ENCODE measurements at regions not wholly inside any gene's neighbourhood (a gene's known extent, or its start where the extent isn't known, plus 50 kb on each side); places are given as distances from the start of the nearest gene placed in this dataset.

GRCh38 chrX:9235722-9236121, 201.8 kb upstream of the FAM9B start:
- ChIA-PET CTCF (ENCODE audit: partially characterized antibody) (no interaction called here), POLR2A (ENCODE audit: partially characterized antibody) (no interaction called here)
- no peaks in the 10 kb centered on the region for H3K23me2 ChIP-seq (ENCODE audit: low read depth, low read length)
- no peak overlapping the region for H3K23ac ChIP-seq (ENCODE audit: insufficient read length)
- no peak overlapping the region for H4K91ac ChIP-seq (replicated peaks; ENCODE audit: insufficient read length, low read length)
- H3K56ac ChIP-seq (replicated peaks; ENCODE audit: insufficient read length, low read depth, low read length) = no peak overlapping the region
- H3K27ac ChIP-seq (ENCODE audit: low read depth, low read length) = no peak overlapping the region
- H2AFZ ChIP-seq (ENCODE audit: low read length) = no peak overlapping the region
- no peaks in the 10 kb centered on the region for H3K4me1 ChIP-seq (replicated peaks in 1 of 4; ENCODE audit: control insufficient read depth in 3 of 4, insufficient read depth in 4 of 4, low read length in 3 of 4)
- H3K79me1 ChIP-seq (ENCODE audit: low read depth, low read length) = no peaks in the 10 kb centered on the region
- H3K9me3 ChIP-seq (ENCODE audit: insufficient read depth in 2 of 2, low read depth in 1 of 2, low read length in 1 of 2) = no peaks in the 10 kb centered on the region
- no peaks in the 10 kb centered on the region for H3K27me3 ChIP-seq (replicated peaks in 1 of 4; ENCODE audit: control insufficient read depth in 3 of 4, extremely low read depth in 1 of 4, insufficient read depth in 3 of 4, low read length in 3 of 4)
- H3K18ac ChIP-seq (ENCODE audit: extremely low read depth, low read length) = no peak overlapping the region
- no peak overlapping the region for H4K8ac ChIP-seq (ENCODE audit: extremely low read depth, insufficient read depth, low read length)
- H4K5ac ChIP-seq (ENCODE audit: insufficient read length, low read depth, low read length) = no peak overlapping the region
- H3K9ac ChIP-seq (replicated peaks in 1 of 4; ENCODE audit: extremely low read depth in 1 of 4, low read depth in 3 of 4, low read length in 3 of 4) = no peak overlapping the region
- H3K4me2 ChIP-seq (ENCODE audit: insufficient read depth in 1 of 2, low read depth in 2 of 2, low read length in 2 of 2) = no peak overlapping the region
- H2AK5ac ChIP-seq (ENCODE audit: low read depth, low read length) = no peak overlapping the region
- H3K36me3 ChIP-seq (ENCODE audit: control insufficient read depth in 2 of 4, insufficient read depth in 4 of 4, low read length in 3 of 4) = no peaks in the 10 kb centered on the region
- 82% methylated on average over 2 of the region's 3 CpGs; no CpG with 5 or more reads in 1 of the 2 experiments for WGBS, 2 experiments (ENCODE audit: extremely low coverage in 1 of 2, insufficient coverage in 1 of 2, insufficient read length in 1 of 2, insufficient replicate concordance in 2 of 2, low coverage in 1 of 2, low lambda C conversion rate in 2 of 2, missing lambda C conversion rate in 1 of 2)
- no peak overlapping the region for H2BK15ac ChIP-seq (ENCODE audit: low read length)
- no peak overlapping the region for H2BK12ac ChIP-seq (ENCODE audit: low read depth, low read length)
- no peak overlapping the region for H2BK20ac ChIP-seq (ENCODE audit: low read length)
- DNase-seq (ENCODE audit: low read depth in 1 of 2, low spot score in 2 of 2) (no peak), FAIRE-seq (no peak)
- no peak overlapping the region for H3K4me3 ChIP-seq (ENCODE audit: extremely low read depth in 1 of 4, insufficient read depth in 2 of 4, low read depth in 3 of 4, low read length in 4 of 4)
- no peak overlapping the region for H3K4ac ChIP-seq (replicated peaks; ENCODE audit: insufficient read length, low read depth, low read length)
- H3K14ac ChIP-seq (ENCODE audit: insufficient read length) = no peak overlapping the region
- no peak overlapping the region for H2BK5ac ChIP-seq (ENCODE audit: low read depth, low read length)
- no peak overlapping the region for H2BK120ac ChIP-seq (replicated peaks; ENCODE audit: low read depth, low read length)
- H4K20me1 ChIP-seq (replicated peaks in 1 of 2; ENCODE audit: control insufficient read depth in 1 of 2, insufficient read depth in 2 of 2, low read length in 2 of 2) = no peaks in the 10 kb centered on the region
- no peaks in the 10 kb centered on the region for H3K79me2 ChIP-seq (ENCODE audit: control insufficient read depth in 1 of 2, insufficient read depth in 2 of 2, low read length in 2 of 2)
- no peak for TF ChIP-seq FOSL1 (IDR thresholded peaks at IDR 0.05; ENCODE audit: insufficient read depth, low read depth, low read length)
- TF ChIP-seq BRCA1 (IDR thresholded peaks at IDR 0.05; ENCODE audit: low read depth, low read length) = no peak
- no peak for TF ChIP-seq JUN (IDR thresholded peaks at IDR 0.05; ENCODE audit: low read depth, low read length)
- TF ChIP-seq GTF2F1 (IDR thresholded peaks at IDR 0.05; ENCODE audit: borderline replicate concordance, low read depth, low read length) = no peak
- TF ChIP-seq, protein P1, sequence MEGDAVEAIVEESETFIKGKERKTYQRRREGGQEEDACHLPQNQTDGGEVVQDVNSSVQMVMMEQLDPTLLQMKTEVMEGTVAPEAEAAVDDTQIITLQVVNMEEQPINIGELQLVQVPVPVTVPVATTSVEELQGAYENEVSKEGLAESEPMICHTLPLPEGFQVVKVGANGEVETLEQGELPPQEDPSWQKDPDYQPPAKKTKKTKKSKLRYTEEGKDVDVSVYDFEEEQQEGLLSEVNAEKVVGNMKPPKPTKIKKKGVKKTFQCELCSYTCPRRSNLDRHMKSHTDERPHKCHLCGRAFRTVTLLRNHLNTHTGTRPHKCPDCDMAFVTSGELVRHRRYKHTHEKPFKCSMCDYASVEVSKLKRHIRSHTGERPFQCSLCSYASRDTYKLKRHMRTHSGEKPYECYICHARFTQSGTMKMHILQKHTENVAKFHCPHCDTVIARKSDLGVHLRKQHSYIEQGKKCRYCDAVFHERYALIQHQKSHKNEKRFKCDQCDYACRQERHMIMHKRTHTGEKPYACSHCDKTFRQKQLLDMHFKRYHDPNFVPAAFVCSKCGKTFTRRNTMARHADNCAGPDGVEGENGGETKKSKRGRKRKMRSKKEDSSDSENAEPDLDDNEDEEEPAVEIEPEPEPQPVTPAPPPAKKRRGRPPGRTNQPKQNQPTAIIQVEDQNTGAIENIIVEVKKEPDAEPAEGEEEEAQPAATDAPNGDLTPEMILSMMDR (IDR thresholded peaks at IDR 0.05; ENCODE audit: control extremely low read depth in 1 of 3, insufficient read depth in 1 of 3, low read depth in 1 of 3, low read length in 3 of 3) = no peak
- no peak for TF ChIP-seq KDM5A (IDR thresholded peaks at IDR 0.05; ENCODE audit: low read length)
- TF ChIP-seq CTBP2 (IDR thresholded peaks at IDR 0.05; ENCODE audit: borderline replicate concordance, insufficient read depth, insufficient read length, low read length) = no peak
- no peak for TF ChIP-seq KDM1A (IDR thresholded peaks at IDR 0.05; ENCODE audit: borderline replicate concordance, low read length)
- no peak for TF ChIP-seq USF2 (IDR thresholded peaks at IDR 0.05; ENCODE audit: low read length)
- TF ChIP-seq SAP30 (IDR thresholded peaks at IDR 0.05; ENCODE audit: insufficient read depth, insufficient replicate concordance, low read length) = no peak
- TF ChIP-seq NRF1 (IDR thresholded peaks at IDR 0.05; ENCODE audit: low read depth, low read length) = no peak
